Ishikawa (cell line): ENCODE measurements at regions not wholly inside any gene's neighbourhood (a gene's known extent, or its start where the extent isn't known, plus 50 kb on each side); places are given as distances from the start of the nearest gene placed in this dataset.

Source experiments
- CEBPB ChIP-seq: IDR thresholded peaks from 2 replicates; pipeline ENCODE4 v1.6.1; 2012
- CREB1 ChIP-seq: IDR thresholded peaks from 2 replicates; pipeline ENCODE4 v1.6.1; 2012; ENCODE audit warnings: low read depth
- EGR1 ChIP-seq: IDR thresholded peaks from 2 replicates; pipeline ENCODE4 v1.6.1; 2012
- EP300 ChIP-seq: IDR thresholded peaks from 2 replicates; pipeline ENCODE4 v1.6.1; 2012; ENCODE audit warnings: borderline replicate concordance
- FOXM1 ChIP-seq: IDR thresholded peaks from 2 replicates; pipeline ENCODE4 v1.6.1; 2012; ENCODE audit warnings: low read depth, borderline replicate concordance
- NFIC ChIP-seq: IDR thresholded peaks from 2 replicates; pipeline ENCODE4 v1.6.1; 2012
- RAD21 ChIP-seq: IDR thresholded peaks from 2 replicates; pipeline ENCODE4 v1.6.1; 2012; ENCODE audit warnings: low read depth
- TAF1 ChIP-seq: IDR thresholded peaks from 2 replicates; pipeline ENCODE4 v1.6.1; 2012; ENCODE audit warnings: low read depth, mild to moderate bottlenecking
- TCF12 ChIP-seq: IDR thresholded peaks from 2 replicates; pipeline ENCODE4 v1.6.1; 2012; ENCODE audit warnings: low read depth
- TEAD4 ChIP-seq: IDR thresholded peaks from 2 replicates; pipeline ENCODE4 v1.6.1; 2012
- YY1 ChIP-seq: IDR thresholded peaks from 2 replicates; pipeline ENCODE4 v1.6.1; 2012; ENCODE audit warnings: low read depth
- ZBTB7A ChIP-seq: IDR thresholded peaks from 2 replicates; pipeline ENCODE4 v1.6.1; 2012; ENCODE audit warnings: low read depth
- TF ChIP-seq, protein P1 (sequence below): IDR thresholded peaks from 2 replicates; pipeline ENCODE4 v1.6.1; 2012; ENCODE audit warnings: low read depth, mild to moderate bottlenecking
- TF ChIP-seq, protein P2 (sequence below): IDR thresholded peaks from 2 replicates; pipeline ENCODE4 v1.6.1; 2012
- TF ChIP-seq, protein P3 (sequence below): IDR thresholded peaks from 2 replicates; pipeline ENCODE4 v1.6.1; 2012

DNA sequence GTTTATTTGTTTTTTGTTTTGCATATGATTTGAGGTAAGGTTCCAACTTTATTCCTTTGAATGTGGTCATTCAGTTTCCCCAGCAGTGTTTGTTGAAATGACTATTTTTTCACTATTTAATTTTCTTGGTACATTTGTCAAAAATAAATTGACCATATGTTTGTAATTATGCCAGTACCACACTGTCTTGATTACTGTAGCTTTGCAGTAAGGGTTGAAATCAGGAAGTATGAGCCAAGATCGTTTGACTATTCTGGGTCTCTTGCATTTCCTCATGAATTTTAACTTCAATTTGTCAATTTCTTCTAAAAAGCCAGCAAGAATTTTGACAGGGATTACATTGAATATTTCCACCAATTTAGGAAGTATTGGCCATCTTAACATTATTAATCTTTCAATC, 199.3 kb upstream of the PPFIA2 start:
- TF ChIP-seq CEBPB (no peak), EP300 (no peak)

DNA sequence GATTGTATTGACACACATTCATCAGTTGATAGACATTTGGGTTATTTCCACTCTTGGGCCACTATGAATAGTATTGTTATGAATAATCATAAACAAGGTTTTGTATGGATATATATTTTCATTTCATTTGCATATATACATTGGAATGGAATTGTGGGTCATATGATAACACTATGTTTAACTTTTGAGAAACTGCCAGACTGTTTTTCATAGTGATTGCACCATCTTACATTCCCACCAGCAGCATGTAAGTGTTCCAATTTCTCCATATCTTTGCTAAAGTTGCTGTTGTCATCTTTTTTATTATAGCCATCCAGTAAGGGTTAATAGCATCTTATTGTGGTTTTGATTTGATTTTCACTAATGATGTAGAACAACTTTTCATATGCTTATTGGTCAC, 198.5 kb upstream of the PPFIA2 start:
- TF ChIP-seq CEBPB (no peak), TEAD4 (no peak), CREB1 (no peak), EP300 (no peak), ZBTB7A (no peak), EGR1 (no peak)
- TF ChIP-seq, protein P1, sequence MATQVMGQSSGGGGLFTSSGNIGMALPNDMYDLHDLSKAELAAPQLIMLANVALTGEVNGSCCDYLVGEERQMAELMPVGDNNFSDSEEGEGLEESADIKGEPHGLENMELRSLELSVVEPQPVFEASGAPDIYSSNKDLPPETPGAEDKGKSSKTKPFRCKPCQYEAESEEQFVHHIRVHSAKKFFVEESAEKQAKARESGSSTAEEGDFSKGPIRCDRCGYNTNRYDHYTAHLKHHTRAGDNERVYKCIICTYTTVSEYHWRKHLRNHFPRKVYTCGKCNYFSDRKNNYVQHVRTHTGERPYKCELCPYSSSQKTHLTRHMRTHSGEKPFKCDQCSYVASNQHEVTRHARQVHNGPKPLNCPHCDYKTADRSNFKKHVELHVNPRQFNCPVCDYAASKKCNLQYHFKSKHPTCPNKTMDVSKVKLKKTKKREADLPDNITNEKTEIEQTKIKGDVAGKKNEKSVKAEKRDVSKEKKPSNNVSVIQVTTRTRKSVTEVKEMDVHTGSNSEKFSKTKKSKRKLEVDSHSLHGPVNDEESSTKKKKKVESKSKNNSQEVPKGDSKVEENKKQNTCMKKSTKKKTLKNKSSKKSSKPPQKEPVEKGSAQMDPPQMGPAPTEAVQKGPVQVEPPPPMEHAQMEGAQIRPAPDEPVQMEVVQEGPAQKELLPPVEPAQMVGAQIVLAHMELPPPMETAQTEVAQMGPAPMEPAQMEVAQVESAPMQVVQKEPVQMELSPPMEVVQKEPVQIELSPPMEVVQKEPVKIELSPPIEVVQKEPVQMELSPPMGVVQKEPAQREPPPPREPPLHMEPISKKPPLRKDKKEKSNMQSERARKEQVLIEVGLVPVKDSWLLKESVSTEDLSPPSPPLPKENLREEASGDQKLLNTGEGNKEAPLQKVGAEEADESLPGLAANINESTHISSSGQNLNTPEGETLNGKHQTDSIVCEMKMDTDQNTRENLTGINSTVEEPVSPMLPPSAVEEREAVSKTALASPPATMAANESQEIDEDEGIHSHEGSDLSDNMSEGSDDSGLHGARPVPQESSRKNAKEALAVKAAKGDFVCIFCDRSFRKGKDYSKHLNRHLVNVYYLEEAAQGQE, result no peak
- TF ChIP-seq, protein P2, sequence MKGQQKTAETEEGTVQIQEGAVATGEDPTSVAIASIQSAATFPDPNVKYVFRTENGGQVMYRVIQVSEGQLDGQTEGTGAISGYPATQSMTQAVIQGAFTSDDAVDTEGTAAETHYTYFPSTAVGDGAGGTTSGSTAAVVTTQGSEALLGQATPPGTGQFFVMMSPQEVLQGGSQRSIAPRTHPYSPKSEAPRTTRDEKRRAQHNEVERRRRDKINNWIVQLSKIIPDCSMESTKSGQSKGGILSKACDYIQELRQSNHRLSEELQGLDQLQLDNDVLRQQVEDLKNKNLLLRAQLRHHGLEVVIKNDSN, result no peak

DNA sequence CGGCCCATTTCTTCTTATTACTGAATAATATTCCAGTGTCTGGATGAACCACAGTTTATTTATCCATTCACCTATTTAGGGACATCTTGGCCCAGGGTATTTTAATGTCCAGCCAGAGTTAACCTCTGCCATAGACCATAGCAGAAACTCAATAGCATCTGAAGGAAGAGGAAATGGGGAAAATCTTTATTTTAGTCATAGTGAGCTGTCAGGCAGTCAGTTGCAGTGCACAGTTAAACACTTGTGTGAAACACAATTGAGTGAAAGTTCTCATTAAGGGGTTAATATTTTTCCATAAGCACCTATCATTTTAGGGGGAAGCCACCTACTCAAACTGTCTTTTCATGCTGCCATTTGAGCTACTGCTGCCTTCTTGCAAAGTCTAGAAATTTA, 197.3 kb upstream of the PPFIA2 start:
- TF ChIP-seq RAD21, result no peak
- TF ChIP-seq, protein P3, sequence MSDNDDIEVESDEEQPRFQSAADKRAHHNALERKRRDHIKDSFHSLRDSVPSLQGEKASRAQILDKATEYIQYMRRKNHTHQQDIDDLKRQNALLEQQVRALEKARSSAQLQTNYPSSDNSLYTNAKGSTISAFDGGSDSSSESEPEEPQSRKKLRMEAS, result no peak
- TF ChIP-seq TCF12, result no peak
- TF ChIP-seq EGR1, result no peak
- TF ChIP-seq TEAD4, result no peak
- TF ChIP-seq FOXM1, result no peak
- TF ChIP-seq EP300, result no peak
- TF ChIP-seq ZBTB7A, result no peak
- no peak for TF ChIP-seq YY1
- TF ChIP-seq CEBPB, result no peak
- no peak for TF ChIP-seq CREB1
- TF ChIP-seq, protein P1, result no peak
- TF ChIP-seq, protein P2, result no peak
- TF ChIP-seq NFIC, result no peak
- TF ChIP-seq TAF1, result no peak

DNA sequence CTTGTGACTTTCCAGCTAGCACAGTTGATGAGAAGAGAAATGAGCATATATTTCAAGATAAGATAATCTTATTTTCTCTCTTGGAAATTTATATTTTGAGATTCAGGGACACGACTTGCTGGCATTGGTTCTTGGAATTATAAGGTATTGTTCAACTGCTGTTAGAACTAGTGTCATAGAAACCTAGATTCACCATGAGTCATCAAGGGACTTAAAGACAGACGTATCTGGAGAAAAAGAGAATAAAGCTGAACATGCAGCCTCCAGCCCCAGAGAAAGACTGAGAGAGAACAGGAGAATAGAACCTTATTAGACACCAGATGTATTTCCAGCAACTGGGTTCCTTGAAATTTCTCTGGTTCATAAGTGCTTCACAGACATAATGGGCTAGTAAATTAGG, 194.4 kb upstream of the PPFIA2 start:
- no peak for TF ChIP-seq YY1
- TF ChIP-seq TCF12, result no peak
- TF ChIP-seq RAD21, result no peak
- no peak for TF ChIP-seq CEBPB
- TF ChIP-seq, protein P1, result no peak
- no peak for TF ChIP-seq ZBTB7A
- TF ChIP-seq, protein P2, result no peak
- TF ChIP-seq, protein P3, result no peak

DNA sequence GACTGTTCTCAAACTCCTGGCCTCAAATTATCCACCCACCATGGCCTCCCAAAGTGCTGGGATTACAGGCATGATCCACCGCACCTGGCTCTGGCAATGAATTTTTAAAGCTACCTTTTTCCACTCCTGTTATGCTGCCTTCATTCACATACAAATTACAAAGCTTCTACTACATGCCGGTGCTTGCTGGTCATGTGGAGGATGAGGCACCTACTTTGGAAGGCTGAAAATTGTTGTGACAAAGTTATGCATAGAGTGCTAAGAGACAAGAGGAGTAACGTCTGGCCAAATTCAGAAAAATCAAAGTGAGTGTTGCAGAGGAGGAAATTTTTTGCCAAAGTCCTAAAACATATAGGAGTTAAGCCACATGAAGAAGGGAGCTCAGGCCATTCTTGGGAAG, 191.7 kb upstream of the PPFIA2 start:
- TF ChIP-seq CEBPB, result no peak
- no peak for TF ChIP-seq YY1
- no peak for TF ChIP-seq FOXM1
- no peak for TF ChIP-seq NFIC
- no peak for TF ChIP-seq CREB1
- no peak for TF ChIP-seq TAF1
- no peak for TF ChIP-seq TCF12
- no peak for TF ChIP-seq TEAD4
- TF ChIP-seq, protein P2, result no peak
- no peak for TF ChIP-seq RAD21
- TF ChIP-seq ZBTB7A, result no peak
- TF ChIP-seq, protein P3, result no peak
- no peak for TF ChIP-seq EP300
- TF ChIP-seq, protein P1, result no peak
- no peak for TF ChIP-seq EGR1
